ENCODE measurements at regions not wholly inside any gene's neighbourhood (a gene's known extent, or its start where the extent isn't known, plus 50 kb on each side); places are given as distances from the start of the nearest gene placed in this dataset.

DNA sequence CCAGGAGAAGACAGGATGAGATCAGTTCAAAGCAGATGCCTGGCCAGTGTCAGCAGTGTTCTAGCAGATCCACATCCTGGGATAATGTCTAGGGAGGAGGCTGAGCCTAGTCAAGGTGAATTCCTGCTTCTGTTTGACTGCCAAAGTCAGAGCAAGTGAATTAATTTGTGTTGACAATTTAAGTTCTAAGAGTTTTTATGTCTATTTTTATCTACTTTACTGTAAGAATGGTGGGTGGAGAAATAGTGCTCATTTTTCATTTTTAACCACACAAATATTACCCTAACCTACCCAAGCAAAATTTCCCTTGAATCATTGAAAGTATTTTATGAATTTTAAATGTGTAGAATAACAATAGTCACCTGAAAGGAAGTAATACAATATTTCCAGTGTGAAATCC lies 207.6 kb upstream of the SLC10A2 start:
- Histone ChIP-seq H3K79me2 (ENCODE audit: control insufficient read depth, insufficient read depth, low read length) (no peaks in the 10 kb centered on the region), H3K36me3 (ENCODE audit: control insufficient read depth, insufficient read depth, low read length) (no peaks in the 10 kb centered on the region), H3K9ac (ENCODE audit: insufficient read depth, low read length) (no peak overlapping the region), H3K27ac (ENCODE audit: insufficient read depth, low read length) (no peak overlapping the region), H3K4me1 (ENCODE audit: control insufficient read depth, extremely low read depth, insufficient read depth, low read length) (no peaks in the 10 kb centered on the region), H2AFZ (ENCODE audit: low read length) (no peak overlapping the region), H3K9me3 (ENCODE audit: control insufficient read depth, insufficient read depth, low read depth, low read length) (no peaks in the 10 kb centered on the region), H4K20me1 (ENCODE audit: control insufficient read depth, extremely low read depth, insufficient read depth, low read length) (no peaks in the 10 kb centered on the region), H3K27me3 (ENCODE audit: control insufficient read depth, insufficient read depth, low read length) (no peaks in the 10 kb centered on the region), H3K4me3 (replicated peaks in 1 of 4; ENCODE audit: control extremely low read depth in 1 of 4, insufficient read depth in 1 of 4, low read depth in 3 of 4, low read length in 4 of 4) (no peak overlapping the region), H3K4me2 (ENCODE audit: extremely low read depth, insufficient read depth, low read length) (no peak overlapping the region)
- TF ChIP-seq, protein P1, sequence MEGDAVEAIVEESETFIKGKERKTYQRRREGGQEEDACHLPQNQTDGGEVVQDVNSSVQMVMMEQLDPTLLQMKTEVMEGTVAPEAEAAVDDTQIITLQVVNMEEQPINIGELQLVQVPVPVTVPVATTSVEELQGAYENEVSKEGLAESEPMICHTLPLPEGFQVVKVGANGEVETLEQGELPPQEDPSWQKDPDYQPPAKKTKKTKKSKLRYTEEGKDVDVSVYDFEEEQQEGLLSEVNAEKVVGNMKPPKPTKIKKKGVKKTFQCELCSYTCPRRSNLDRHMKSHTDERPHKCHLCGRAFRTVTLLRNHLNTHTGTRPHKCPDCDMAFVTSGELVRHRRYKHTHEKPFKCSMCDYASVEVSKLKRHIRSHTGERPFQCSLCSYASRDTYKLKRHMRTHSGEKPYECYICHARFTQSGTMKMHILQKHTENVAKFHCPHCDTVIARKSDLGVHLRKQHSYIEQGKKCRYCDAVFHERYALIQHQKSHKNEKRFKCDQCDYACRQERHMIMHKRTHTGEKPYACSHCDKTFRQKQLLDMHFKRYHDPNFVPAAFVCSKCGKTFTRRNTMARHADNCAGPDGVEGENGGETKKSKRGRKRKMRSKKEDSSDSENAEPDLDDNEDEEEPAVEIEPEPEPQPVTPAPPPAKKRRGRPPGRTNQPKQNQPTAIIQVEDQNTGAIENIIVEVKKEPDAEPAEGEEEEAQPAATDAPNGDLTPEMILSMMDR (conservative IDR thresholded peaks at IDR 0.05 in 1 of 2, IDR thresholded peaks at IDR 0.05 in 1 of 2; ENCODE audit: low read depth in 1 of 2, low read length in 2 of 2) = no peak
- no peak for TF ChIP-seq EZH2 (IDR thresholded peaks at IDR 0.05; ENCODE audit: low read length, missing control alignments)
- DNase-seq (ENCODE audit: low read depth in 2 of 2) = peak in 1 of 2 donors; percentile 18

DNA sequence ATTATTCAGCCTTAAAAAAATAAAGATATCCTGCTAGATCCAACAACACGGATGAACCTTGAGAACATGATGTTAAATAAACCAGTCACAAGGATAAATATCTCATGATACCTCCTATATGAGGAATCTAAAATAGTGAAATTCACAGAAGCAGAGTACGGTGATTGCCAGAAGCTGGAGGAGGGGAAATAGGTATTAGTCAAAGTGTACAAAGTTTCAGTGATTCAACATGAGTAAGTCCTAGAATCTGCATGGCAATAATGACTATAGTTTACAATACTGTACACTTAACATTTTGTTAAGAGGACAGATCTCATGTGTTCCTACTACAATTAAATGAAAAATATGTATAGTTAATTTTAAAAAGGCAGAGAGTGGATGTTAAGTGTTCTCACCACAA lies 206.6 kb upstream of the SLC10A2 start:
- Histone ChIP-seq H3K79me2 (ENCODE audit: control insufficient read depth, insufficient read depth, low read length) (no peaks in the 10 kb centered on the region), H3K4me3 (replicated peaks in 1 of 4; ENCODE audit: control extremely low read depth in 1 of 4, insufficient read depth in 1 of 4, low read depth in 3 of 4, low read length in 4 of 4) (no peak overlapping the region), H3K9ac (ENCODE audit: insufficient read depth, low read length) (no peak overlapping the region), H3K27me3 (ENCODE audit: control insufficient read depth, insufficient read depth, low read length) (no peaks in the 10 kb centered on the region), H3K36me3 (ENCODE audit: control insufficient read depth, insufficient read depth, low read length) (no peaks in the 10 kb centered on the region), H3K4me2 (ENCODE audit: extremely low read depth, insufficient read depth, low read length) (no peak overlapping the region), H4K20me1 (ENCODE audit: control insufficient read depth, extremely low read depth, insufficient read depth, low read length) (no peaks in the 10 kb centered on the region), H3K9me3 (ENCODE audit: control insufficient read depth, insufficient read depth, low read depth, low read length) (no peaks in the 10 kb centered on the region), H3K4me1 (ENCODE audit: control insufficient read depth, extremely low read depth, insufficient read depth, low read length) (no peaks in the 10 kb centered on the region), H2AFZ (ENCODE audit: low read length) (no peak overlapping the region), H3K27ac (ENCODE audit: insufficient read depth, low read length) (no peak overlapping the region)
- peak; percentile 20 to 31 for DNase-seq (ENCODE audit: low read depth in 2 of 2)
- no peak for TF ChIP-seq EZH2 (IDR thresholded peaks at IDR 0.05; ENCODE audit: low read length, missing control alignments)
- TF ChIP-seq, protein P1 (conservative IDR thresholded peaks at IDR 0.05 in 1 of 2, IDR thresholded peaks at IDR 0.05 in 1 of 2; ENCODE audit: low read depth in 1 of 2, low read length in 2 of 2) = no peak

DNA sequence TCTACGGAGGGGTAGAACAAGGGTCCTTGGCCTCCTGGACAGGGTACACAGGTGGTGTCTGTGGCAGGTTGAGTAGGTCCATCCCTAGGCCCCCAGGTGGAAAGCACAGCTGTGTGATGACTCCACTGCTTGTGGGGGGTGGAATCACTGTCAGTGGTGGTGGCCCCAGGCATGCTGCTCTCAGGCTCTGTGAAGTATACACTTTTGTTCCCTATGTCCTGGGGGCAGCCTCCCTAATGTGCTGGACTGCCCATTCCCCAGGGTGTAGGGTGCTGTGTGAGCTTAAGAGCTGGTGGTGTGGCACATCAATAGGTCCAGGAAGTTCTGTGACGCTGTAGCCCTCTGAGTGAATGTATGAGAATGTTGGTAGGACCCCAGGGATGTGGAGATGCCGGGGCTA lies 197.2 kb upstream of the SLC10A2 start:
- Histone ChIP-seq H3K36me3 (ENCODE audit: control insufficient read depth, insufficient read depth, low read length) (no peaks in the 10 kb centered on the region), H3K9ac (ENCODE audit: insufficient read depth, low read length) (no peak overlapping the region), H3K27ac (ENCODE audit: insufficient read depth, low read length) (no peak overlapping the region), H4K20me1 (ENCODE audit: control insufficient read depth, extremely low read depth, insufficient read depth, low read length) (no peaks in the 10 kb centered on the region), H3K4me2 (ENCODE audit: extremely low read depth, insufficient read depth, low read length) (no peak overlapping the region), H3K27me3 (ENCODE audit: control insufficient read depth, insufficient read depth, low read length) (no peaks in the 10 kb centered on the region), H3K4me3 (replicated peaks in 1 of 4; ENCODE audit: control extremely low read depth in 1 of 4, insufficient read depth in 1 of 4, low read depth in 3 of 4, low read length in 4 of 4) (no peak overlapping the region), H3K4me1 (ENCODE audit: control insufficient read depth, extremely low read depth, insufficient read depth, low read length) (no peaks in the 10 kb centered on the region), H2AFZ (ENCODE audit: low read length) (no peak overlapping the region), H3K9me3 (ENCODE audit: control insufficient read depth, insufficient read depth, low read depth, low read length) (no peaks in the 10 kb centered on the region), H3K79me2 (ENCODE audit: control insufficient read depth, insufficient read depth, low read length) (no peaks in the 10 kb centered on the region)
- TF ChIP-seq, protein P1 (conservative IDR thresholded peaks at IDR 0.05 in 1 of 2, IDR thresholded peaks at IDR 0.05 in 1 of 2; ENCODE audit: low read depth in 1 of 2, low read length in 2 of 2) = no peak
- no peak for TF ChIP-seq EZH2 (IDR thresholded peaks at IDR 0.05; ENCODE audit: low read length, missing control alignments)
- no peak for DNase-seq (ENCODE audit: low read depth in 2 of 2)
